CD4-positive, alpha-beta T cell treated with Interleukin-6 for 4 hours (primary cell): ENCODE measurements at regions not wholly inside any gene's neighbourhood (a gene's known extent, or its start where the extent isn't known, plus 50 kb on each side); places are given as distances from the start of the nearest gene placed in this dataset.

Source experiments
- DNase-seq: peaks from one replicate; pipeline ENCODE4 v3.0.0-alpha.2; 2020; ENCODE audit warnings: mixed read lengths

DNA sequence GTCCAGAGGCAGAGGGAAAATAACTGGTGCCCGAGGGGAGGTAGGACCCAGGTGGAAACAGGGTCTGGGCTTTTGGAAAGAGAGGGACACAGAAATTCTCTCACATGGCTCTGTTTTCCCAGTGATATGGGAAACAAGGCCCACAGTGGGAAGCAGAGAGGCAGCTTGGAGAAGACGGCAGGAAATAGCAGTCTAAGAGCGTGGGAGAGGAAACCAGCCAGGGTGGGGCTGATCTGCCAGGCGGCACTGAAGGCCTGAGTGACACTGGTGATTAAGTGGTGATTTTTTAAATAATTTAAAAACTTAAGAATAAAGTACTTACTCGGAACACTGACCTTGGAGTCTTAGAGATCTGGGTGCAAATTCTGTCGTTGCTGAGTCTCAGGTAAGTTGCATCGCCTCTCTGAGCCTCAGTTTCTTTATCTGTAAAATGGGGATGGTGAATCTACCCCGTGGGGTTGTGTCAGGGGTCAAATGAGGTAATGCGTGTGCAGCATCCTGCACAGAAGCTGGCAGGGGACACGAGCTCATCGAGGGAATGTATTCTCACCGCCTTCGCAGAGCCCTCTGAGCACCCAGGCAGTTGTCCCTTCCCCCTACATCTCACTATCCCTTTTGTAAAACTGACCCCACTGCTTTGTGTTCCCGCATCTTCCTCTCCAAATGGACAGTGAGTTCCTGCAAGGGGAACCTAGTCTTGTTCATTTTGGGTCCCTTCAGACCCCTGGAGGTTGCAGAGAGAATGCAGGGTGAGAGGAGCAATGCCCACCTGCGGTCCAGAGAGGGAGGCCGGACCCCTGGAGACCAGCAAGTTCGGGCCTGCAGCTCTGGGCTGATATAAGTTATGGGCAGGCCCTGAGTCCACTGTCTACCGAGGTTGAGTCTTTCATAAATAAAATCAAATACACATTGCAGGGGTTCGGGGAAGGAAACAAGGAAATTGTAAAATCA lies 228.6 kb upstream of the PMEPA1 start:
- DNase-seq: no peak

DNA sequence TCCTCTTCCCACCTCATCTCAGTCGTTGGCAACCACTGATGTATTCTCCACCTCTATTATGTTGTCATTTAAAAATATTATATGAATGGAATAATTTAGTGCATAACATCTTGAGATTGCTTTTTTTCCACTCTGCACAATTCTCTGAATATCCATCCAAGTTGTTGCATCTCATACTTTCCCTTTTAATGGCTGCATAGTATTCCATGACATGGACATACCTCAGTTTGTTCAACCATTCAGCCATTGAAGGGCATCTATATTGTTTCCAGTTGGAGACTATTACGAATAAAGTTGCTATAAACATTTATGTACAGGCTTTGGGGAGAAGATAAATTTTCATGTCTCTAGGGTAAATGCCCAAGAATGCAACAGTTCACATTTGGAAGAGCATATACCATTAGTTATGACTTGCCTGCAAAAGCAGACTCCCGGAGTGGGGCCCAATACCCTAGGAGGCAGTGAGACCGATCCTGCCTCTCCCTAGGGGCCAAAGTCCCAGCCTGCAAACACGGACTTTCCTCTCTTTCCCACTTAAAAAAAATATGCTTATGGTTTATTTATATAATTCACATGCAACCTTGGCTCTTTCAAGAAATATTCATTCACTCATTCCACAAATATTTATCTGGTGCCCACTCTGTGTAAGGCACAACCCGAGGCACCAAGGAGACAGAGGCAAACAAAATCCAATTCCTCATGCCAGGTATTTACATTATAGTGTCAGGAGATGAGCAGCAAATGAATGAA lies 227.0 kb upstream of the PMEPA1 start:
- no peak for DNase-seq

DNA sequence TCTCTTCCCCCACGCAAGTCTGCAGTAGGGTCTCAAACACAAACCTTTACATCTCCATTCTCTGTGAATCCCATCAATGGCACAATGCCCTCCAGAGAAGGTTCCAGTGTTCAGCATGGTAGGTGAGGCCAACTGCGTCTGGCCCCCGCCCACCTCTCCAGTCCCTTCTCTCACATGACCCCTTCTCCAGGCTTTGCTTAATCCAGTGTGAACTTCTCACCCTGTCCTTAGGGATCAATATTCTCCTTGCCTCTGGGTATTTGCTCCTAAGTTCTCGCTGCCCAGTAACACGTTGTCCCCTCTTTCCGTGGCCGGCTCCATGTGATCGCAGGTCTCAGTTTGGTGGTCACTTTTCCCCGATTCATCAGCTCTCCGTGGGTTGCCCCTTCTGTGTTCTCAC lies 225.1 kb upstream of the PMEPA1 start:
- no peak for DNase-seq

DNA sequence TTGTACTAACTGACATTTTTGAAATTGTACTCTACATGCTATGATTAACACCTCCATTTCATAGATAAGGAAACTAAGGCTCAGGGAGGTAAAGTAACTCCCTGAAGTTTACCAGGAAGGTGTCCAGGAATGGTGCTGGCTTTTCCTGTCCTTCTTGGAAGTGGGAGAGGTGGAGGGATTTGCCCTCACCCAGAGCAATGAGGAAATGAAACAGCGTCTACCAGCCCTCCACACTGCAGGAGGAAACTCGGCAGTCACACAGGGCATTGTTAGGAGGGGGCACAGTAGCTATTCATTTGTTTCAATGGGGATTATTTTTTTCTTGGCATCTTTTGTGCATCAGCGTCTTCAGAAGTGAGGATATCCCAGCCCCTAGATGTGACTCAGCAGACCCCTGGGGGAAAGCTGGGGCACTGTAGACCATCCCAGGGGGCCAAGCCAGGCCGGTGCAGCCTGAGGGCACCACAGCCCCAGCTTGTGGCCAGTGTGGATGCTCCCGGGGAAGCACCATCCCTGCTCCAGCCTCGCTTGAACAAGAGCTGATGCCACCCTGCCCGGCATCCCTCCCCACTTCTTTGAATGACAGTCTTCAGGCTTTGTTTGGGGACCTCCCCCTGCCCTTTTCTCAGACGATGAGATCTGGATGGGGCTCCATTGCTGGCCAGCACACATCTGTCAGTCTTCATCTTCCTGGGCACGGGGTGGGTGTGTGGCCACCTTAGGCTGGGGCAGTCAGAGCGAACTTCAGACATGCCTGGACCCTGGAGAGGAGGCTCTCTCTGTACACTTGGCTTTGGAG lies 224.4 kb upstream of the PMEPA1 start:
- DNase-seq: no peak

DNA sequence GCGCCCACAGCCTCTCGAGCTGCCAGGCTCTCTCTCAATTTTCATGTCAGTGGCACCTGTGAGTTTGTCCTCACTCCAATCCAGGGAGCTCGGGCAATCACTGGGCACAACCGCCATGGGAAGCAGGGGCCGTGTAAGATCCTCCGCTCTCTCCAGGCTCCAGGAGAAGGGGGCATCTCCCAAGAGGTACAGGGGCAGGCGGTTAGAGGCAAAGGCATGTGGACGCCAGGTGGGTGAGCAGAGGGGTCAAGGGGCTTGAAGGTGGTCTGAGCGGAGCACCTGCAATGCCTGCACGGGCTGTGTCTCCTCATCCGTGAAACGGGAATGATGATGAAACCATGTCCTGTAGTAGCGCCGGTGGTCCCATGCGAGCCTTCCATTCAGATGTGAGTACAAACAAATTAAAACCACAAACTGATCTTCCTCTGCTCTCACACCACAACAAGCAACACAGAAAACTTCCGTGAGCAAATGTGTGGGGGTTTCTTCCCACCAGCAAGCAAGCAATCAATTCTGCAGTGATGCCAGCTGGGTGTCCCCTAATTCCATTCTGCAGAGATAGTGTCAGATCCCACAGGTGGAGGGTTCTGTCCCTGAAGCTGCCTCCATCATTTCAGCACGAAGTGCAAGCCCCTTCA lies 222.5 kb upstream of the PMEPA1 start:
- DNase-seq: no peak

DNA sequence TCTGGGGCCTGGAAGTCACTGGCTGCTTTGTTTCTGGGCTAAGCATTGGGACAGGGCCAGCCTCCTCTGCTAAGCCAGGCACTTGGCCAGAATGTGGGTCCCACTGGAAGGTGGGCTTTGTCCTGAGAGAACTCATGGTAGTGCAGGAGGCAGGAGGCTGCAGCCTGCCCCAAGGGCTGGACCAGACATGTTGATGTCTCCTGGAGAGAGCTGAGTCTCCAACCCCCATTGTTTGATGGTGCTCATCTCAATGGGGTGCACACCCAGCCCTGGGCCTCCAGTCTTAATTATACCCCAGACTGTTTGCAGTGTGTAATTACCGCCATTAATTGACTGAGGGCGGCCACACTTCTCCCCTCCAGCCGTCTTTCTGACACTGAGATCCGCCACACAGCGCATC lies 220.5 kb upstream of the PMEPA1 start:
- DNase-seq: no peak

DNA sequence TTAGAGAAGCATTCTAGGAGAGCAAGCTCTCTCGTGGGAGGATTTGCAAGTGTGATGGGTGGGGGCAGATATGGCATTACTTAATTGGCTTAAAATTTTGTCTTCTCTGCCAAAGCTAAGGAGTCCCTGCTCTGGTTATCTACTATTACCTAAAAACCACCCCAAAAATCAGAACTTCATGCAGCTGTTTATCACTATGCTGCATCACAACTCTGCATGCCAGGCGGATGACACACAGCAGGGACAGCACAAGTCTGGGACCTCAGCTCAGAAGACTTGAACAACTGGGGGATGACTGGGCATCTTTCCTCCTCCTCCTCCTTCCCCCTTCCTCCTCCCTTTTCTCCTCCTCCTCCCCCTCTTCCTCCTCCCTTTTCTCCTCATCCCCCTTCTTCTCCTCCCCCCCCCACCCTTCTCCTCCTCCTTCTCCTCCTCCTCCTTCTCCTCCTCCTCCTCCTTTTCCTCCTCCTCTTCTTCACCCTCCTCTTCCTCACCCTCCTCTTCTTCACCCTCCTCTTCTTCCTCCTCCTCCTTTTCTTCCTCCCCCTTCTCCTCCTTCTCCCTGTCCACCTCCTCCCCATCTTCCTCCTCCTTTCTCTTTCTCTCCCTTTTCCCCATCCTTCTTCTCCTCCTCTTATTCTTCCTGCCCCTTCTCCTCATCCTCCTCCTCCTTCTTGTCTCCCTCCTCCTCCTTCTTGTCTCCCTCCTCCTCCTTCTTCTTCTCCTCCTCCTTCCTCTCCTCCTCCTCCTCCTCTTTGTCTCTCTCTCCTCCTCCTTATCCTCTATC lies 218.6 kb upstream of the PMEPA1 start:
- DNase-seq: no peak

DNA sequence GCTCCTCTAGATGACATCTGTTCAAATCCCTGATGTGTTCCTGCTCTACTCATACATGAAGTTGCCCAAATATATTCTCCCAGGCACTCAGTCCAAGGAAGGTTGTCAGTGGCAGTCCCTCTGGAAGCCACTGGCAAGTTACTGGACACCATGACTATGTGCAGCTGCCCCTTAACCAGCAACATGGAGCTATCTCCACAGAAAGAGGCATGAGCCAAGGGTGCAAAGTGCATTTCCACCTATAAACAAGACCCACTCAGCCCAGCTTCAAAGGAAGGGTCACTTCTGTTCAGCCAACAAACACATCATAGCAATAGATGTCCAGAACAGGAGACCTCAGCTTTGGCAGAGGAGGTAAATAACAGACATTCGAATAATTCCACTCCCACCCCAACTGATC lies 217.6 kb upstream of the PMEPA1 start:
- no peak for DNase-seq

DNA sequence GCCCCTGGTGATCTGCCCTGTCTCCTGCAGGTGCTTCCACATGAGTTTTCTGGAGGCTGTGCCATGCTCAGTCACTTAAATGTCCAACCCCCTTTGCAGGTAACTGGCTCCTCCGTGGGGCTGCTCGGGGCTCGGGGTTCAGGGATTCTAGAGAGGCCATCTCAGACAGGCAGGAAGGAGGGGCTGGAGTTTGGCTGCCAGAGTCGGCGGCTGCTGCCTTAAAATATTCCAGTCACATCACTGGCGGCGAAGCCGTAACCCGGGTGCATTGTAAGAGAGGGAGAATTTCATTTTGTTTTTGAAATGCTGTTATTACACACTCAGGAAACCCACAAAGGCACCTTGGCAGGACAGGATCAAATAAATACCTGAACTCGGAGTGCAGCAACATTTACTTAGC lies 212.9 kb upstream of the PMEPA1 start:
- DNase-seq: no peak

DNA sequence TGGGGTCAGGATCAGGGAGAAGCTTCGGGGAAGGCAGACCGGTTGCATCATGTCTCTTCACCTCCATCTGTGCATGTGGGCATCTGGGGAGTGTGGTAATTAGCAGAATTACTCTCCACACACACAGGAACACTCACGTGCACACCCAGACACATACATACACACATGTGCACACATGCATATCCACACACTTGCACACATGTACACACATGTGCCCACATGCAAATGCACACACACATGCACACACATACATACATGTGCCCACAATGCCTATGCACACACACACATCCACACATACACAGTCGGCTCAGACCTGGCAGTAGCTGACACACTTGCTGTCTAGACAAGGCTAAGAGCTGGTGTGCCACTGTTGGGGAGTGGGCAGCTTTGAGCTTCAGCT lies 212.3 kb upstream of the PMEPA1 start:
- DNase-seq: no peak

DNA sequence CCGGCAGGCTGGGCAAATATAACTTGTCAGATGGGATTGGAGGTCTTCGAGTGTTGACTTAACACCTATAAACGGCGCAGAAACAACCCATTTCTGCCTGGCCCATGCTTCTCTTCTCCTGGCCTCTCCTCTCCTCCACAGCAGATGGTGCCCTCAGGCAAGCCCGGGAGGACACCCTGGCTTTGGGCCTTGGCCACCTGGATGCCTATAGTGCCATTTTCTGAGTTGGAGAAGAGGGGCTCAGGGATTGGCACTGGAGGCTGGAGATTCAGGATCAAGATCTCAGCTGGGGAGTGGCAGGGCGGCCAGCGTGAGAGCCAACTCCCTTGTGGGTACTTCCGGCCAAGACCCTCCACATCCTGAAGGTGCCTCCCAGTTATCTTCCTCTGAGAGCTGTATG lies 211.9 kb upstream of the PMEPA1 start:
- DNase-seq: no peak

DNA sequence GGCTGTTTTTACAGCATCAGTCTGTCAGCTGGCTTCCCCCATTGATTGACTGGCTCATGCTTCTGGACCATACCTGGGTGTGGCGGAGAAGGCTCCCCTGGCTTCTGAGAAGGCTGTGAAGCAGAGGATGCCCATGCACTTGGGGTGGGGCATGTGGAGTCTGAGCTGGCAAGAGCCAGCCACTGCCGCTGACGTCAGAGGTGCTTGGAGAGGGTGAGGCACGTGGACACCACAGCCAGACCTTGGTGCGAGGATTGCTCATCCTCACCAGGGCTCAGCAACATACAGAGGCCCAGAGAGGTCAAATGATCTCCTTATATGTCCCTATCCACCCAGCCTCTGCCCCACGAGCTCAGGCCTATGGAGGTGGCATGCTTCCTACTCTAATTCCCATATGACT lies 211.2 kb upstream of the PMEPA1 start:
- DNase-seq: no peak

DNA sequence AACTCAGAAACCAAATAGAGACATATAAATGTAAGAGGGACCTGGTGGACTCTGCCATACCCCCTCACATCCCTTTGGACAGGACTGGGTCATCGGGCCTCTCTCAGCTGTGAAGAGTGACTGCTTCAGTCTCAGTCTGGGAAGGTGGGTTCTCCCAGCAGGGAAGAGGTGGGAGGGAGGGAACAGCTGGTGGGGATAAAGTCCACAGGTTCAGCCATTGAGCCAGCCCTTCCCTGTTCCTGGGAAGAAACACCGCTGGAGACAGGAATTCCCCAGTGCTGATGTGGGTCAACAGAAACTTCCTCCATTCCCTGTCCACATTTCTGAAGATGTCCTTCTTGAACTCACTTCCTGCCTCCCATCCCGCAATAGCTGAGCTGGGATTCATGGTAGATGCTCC lies 209.2 kb upstream of the PMEPA1 start:
- no peak for DNase-seq

DNA sequence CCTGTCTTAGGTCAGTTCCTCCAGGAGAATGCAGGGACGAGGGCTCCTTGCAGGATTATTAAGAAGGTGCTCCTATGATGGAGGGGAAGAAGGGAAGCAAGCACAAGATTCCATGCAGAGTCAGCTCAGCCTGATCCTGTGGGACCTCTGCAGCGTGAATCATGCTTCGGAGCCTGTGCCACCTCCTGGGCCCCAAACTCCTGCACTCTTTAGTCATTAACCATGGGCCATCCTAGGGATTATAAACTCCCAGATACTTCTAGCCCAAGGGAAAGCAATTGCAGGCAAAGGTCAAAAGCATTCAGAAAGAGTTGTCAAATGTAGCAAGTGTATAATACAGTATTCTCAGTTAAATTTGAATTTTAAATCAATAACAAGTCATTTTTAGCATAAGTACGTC lies 208.7 kb upstream of the PMEPA1 start:
- no peak for DNase-seq

DNA sequence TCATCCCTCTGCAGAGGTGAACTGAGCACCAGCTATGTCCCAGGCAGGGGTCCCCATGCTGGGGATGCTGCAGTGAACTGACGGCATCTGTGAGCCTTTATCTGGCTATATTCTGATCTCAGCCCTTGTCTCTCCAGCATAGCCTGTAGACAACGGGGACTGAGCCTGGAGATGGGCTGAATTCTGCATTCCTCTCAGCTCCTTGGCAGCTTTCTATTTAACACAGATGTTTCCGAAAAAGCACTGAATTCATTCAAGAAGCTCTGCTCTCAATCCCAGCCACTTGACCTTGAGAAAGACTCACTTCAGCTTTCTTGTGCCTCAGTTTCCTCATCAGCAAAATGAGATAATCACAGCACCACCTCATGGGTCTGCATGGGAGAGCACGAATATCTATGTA lies 204.4 kb upstream of the PMEPA1 start:
- no peak for DNase-seq

DNA sequence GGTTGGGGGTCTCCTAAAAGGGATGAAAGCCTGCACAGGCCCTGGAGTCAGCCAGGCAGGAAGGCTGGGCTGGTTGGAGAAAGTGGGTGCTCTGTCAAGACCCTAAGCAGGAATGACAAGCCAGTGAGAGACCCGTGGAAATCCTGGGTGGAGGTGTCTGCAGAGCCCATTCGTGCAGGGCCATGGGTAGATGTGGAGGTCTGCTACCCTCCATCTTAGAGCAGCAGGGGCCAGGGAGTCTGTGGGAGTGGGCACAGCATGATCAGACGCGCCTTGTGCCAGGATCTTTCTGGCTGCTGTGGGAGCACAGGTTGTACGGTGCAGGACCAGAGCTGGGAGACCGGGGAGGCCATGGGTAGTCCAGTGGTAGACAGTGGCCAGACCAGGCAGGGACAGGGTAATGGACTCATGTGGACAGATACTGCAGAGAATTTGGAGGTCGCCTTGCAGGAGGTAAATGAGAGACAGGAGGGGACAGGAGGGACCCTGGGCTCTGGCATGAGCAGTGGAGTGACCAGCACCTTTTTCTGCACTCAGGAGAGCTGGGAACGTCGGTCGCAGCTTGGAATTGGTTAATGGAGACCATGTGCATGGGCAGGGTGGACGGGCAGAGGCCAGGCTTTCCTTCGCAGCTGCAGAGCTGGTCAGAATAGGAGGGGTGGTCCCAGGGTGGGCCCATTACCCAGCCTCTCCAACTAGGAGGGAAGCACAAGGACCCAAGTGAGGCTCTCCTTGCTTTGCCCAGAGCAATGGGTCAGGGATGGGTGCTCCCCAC lies 203.5 kb upstream of the PMEPA1 start:
- no peak for DNase-seq

DNA sequence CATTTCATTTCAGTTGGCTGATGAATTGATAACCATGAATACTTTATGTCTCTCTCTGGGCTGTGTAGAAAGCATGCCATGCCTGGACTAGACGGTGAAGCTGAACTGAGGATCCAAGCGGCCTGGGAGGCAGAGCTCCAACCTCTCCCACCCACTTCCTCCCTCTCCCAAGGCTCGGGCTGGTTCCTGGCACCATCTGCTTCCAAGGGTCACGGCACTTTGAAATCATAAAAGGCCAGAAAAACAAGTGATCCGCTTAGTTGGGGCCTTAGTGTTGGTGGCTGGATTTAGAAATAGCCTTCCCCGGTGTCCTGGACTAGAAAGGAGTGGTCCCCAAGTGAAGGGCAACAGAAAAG lies 202.4 kb upstream of the PMEPA1 start:
- no peak for DNase-seq

DNA sequence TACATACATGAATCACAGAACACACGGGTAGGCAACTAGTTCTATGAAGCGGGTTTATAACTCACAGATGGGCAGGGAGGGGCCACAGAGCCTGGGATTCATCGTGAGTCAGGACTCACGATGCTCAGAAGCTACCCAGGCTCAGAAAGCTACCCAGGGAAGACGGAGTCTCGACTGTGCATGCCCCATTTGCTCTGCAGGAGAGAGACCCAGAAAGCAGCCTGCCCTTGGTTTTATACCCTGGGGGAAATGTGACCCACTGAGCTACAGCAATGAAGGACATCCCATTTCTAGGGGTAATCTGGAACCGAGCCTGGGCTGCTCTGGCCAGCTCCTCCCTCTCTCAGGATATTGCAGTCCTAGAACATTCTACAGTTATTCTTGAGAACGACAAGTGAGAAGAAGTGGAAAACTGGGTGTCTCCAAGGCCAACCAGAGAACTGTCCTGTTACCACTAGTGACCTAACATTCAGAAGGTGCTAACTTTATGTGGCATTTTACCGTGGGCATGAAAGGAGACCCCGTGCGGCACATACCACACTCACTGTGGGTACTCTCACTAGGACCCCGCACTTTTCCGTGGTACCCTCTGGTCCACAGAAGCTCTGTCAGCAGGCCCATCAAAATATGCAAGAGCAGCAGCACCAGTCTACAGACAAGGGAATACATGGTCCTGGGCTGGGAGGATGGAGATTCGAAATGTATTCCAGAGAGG lies 201.9 kb upstream of the PMEPA1 start:
- DNase-seq: no peak

DNA sequence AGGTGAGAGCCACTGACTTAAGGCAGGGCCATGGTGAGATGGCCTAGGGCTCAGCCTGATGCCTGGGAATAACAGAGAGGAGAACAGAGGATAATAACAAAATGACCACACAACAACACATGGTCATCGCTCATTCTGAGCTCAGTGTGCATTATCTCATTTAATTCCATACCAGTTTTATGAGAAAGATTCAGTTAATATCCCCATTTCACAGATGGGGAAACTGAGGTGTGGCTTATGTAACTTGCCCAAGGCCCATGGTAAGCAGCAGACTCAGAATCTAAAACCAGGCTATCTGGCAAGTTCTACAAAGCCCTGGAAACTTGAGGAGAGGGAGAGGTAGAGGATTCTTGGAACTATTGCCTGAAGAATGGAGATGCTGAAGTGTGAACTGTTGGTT lies 200.9 kb upstream of the PMEPA1 start:
- no peak for DNase-seq

DNA sequence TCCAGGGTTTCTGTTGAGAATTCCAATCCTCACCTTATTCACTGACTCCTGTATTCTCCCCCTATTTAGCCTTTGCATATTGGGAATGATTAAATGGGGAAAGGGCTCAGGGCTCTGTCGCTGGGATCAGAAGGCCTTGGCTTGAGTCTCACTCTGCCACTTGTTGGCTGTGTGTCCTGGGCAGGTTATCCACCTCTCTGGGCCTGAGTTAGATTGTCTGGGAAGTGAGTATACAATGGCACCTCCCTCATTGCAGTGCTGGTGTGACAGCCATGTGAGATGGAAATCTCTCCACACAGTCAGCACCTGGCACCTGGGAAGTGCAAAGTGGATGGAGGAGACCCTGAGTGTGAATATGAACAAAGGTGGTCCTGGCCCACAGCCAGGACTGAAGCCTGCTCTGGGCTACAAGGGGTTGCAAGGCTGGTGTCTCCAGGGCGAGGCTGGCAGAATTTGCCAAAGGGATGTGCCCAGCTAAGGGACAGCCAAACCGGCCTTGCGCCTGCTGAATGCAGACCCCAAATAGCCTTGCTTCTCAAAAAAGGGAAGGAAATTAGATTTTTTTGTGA lies 200.0 kb upstream of the PMEPA1 start:
- no peak for DNase-seq
